ENCODE measurements at regions not wholly inside any gene's neighbourhood (a gene's known extent, or its start where the extent isn't known, plus 50 kb on each side); places are given as distances from the start of the nearest gene placed in this dataset.

DNA sequence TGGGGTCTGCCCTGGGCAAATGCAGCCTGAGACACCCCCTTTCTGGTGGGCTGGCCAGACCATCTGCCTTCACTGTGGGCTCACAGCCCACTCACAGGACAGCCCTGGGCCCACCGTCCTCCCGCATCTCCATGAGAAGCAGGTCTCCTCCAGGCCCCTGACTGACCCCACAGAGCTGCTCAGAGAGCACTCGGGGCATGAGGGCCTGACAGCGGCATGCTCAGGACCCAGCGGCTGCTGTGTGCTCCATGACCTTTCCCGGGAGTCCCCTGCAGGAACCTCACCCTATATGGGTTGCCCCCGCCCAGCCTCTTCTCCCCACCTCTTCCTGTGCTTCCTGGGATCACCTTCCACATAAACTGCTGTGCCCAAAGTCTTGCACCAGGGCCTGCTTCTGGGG lies 162.4 kb upstream of the CST7 start:
- Histone ChIP-seq H3K9me3 (replicated peaks in 1 of 11) (no peaks in the 10 kb centered on the region), H3K4me1 (peaks cover 57 to 100% (median 100%) of the 10 kb centered on the region in 10 experiments), H3K4me3 (peak overlapping the region in 1 of 10 experiments; percentile 17; a peak in 1 of 20 replicates), H3K9ac (peak overlapping the region in 4 of 11 experiments; percentile 13 to 55 (median 42); a peak in 6 of 22 replicates), H3K27ac (peak overlapping the region in 4 of 11 experiments; percentile 51 to 68 (median 56); a peak in 6 of 22 replicates), H4K20me1 (no peaks in the 10 kb centered on the region), H3K27me3 (peaks cover 0 to 15% (median 0%) of the 10 kb centered on the region in 11 experiments; a peak in 3 of 22 replicates), H3K36me3 (no peaks in the 10 kb centered on the region), H3K4me2 (peak overlapping the region; percentile 74 to 94 (median 84); a peak in 21 of 22 replicates)
- TF ChIP-seq Cebpa-rat (IDR thresholded peaks at IDR 0.05): no peak

DNA sequence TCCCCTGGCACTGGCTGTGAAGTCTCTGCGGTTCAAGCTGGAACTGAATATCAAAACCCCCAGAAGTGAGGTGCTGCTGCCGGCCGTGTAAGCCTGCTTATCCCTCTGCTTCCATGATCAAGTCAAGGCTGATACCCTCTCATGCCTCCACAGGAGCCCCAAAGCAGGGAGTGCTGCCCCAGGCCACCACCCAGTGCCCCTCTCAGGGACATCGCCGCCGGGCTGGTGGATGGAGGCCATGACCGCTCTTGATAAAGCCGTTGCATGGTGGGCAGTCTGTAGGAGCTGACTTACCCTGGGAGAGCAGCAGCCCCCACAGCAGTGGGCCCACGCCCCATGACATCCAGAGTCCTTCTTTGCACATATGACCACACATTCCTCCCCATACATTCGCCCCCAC lies 162.0 kb upstream of the CST7 start:
- no peaks in the 10 kb centered on the region for H3K36me3 ChIP-seq
- H3K4me2 ChIP-seq: peak overlapping the region; percentile 74 to 94 (median 84); a peak in 21 of 22 replicates
- H3K9ac ChIP-seq: peak overlapping the region in 2 of 11 experiments; percentile 54 to 55; a peak in 3 of 22 replicates
- H3K4me3 ChIP-seq: peak overlapping the region in 2 of 10 experiments; percentile 17 to 23; a peak in 2 of 20 replicates
- peak overlapping the region in 4 of 11 experiments; percentile 30 to 68 (median 52); a peak in 6 of 22 replicates for H3K27ac ChIP-seq
- no peaks in the 10 kb centered on the region for H4K20me1 ChIP-seq
- peaks cover 57 to 100% (median 99%) of the 10 kb centered on the region in 10 experiments for H3K4me1 ChIP-seq
- no peaks in the 10 kb centered on the region for H3K9me3 ChIP-seq (replicated peaks in 1 of 11)
- no peak for TF ChIP-seq Cebpa-rat (IDR thresholded peaks at IDR 0.05)
- peaks cover 0 to 15% (median 0%) of the 10 kb centered on the region in 11 experiments; a peak in 3 of 22 replicates for H3K27me3 ChIP-seq

DNA sequence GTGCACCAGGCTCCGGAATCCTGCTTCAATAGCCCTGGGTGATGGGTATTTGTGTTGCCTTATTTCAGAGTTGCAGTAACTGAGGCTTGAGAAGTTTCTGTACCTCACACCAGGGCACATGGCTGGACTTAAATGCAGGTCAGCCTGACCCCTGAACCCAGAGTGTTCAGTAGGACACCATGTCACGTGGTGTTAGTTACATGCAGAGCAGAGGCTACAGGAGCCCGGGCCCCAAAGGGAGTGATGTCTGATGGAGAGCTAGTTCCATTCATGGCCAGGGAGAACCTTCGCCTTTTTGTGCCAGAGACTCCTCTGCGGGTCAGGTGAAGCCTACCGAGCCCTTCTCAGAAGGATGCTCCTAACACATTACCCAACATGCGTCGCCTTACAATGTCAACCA lies 161.4 kb upstream of the CST7 start:
- no peak overlapping the region for H3K27ac ChIP-seq
- peak overlapping the region in 2 of 11 experiments; percentile 54 to 55; a peak in 1 of 22 replicates for H3K9ac ChIP-seq
- H3K36me3 ChIP-seq: no peaks in the 10 kb centered on the region
- no peak for TF ChIP-seq Cebpa-rat (IDR thresholded peaks at IDR 0.05)
- H3K4me3 ChIP-seq: peak overlapping the region in 2 of 10 experiments; percentile 17 to 23; a peak in 1 of 20 replicates
- peaks cover 57 to 100% (median 94%) of the 10 kb centered on the region in 10 experiments for H3K4me1 ChIP-seq
- peak overlapping the region in 10 of 11 experiments; percentile 74 to 94 (median 82); a peak in 20 of 22 replicates for H3K4me2 ChIP-seq
- no peaks in the 10 kb centered on the region for H3K9me3 ChIP-seq (replicated peaks in 1 of 11)
- H4K20me1 ChIP-seq: no peaks in the 10 kb centered on the region
- peaks cover 0 to 15% (median 0%) of the 10 kb centered on the region in 11 experiments; a peak in 3 of 22 replicates for H3K27me3 ChIP-seq

DNA sequence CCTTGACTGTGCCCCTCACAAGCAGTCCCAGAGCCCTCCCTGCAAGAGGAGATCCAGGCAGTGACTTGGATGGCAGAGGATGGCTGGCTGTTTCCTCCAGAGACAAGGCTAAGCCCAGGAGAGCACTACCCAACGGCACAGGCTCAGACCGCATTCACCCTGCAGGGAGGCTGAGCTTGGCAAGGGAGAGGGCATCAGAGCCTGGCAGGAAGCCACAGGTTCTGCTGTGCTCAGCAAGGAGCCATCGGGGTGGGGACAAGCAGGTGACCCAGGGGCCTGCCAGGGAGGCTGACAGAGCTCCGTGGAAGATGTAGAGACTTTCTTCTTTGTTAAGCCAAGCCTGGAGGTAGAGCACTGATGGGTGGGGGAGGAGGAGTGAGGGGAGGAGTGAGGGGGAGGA lies 159.2 kb upstream of the CST7 start:
- Histone ChIP-seq H3K36me3 (no peaks in the 10 kb centered on the region), H3K4me2 (peak overlapping the region; percentile 3 to 94 (median 81)), H3K27ac (no peak overlapping the region), H3K27me3 (peaks cover 0 to 15% (median 0%) of the 10 kb centered on the region in 11 experiments; a peak in 3 of 22 replicates), H3K4me3 (no peak overlapping the region), H3K9ac (no peak overlapping the region), H3K9me3 (replicated peaks in 1 of 11) (no peaks in the 10 kb centered on the region), H3K4me1 (peaks cover 42 to 79% (median 72%) of the 10 kb centered on the region in 10 experiments), H4K20me1 (no peaks in the 10 kb centered on the region)
- TF ChIP-seq Cebpa-rat (IDR thresholded peaks at IDR 0.05): no peak

DNA sequence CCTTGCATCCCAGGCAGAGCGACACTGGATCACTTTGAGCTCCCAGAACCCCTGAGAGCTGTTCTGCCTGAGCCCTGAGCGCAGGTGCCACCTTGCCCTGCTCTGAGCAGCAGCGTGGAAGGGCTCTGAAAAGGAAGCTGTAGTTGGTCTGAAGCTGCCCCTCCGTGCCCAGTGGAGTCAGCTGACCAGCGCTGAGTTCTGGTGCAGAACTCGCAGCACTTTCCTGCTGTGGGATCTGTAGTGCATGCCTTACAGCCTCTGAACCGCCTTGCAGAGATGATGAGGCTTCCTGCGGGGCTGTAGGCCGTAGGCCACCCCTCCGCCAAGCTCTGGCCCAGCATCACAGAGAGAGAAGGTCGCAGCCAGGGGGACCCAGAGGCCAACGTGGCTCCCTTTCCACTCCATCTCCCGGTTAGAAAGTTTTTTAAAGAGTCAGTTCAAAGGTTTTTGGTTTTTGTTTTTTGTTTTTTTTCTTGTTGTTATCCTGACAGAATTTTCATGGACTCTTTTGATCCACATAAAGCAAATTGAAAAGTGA lies 158.3 kb upstream of the CST7 start:
- no peaks in the 10 kb centered on the region for H4K20me1 ChIP-seq
- H3K9me3 ChIP-seq (replicated peaks in 1 of 11): no peaks in the 10 kb centered on the region
- no peak overlapping the region for H3K27ac ChIP-seq
- no peak overlapping the region for H3K9ac ChIP-seq
- H3K4me2 ChIP-seq: peak overlapping the region in 10 of 11 experiments; percentile 11 to 94 (median 82); a peak in 17 of 22 replicates
- H3K4me1 ChIP-seq: peaks cover 40 to 77% (median 69%) of the 10 kb centered on the region in 10 experiments
- no peak overlapping the region for H3K4me3 ChIP-seq
- H3K36me3 ChIP-seq: no peaks in the 10 kb centered on the region
- H3K27me3 ChIP-seq: peaks cover 0 to 15% (median 0%) of the 10 kb centered on the region in 11 experiments; a peak in 3 of 22 replicates
- no peak for TF ChIP-seq Cebpa-rat (IDR thresholded peaks at IDR 0.05)

DNA sequence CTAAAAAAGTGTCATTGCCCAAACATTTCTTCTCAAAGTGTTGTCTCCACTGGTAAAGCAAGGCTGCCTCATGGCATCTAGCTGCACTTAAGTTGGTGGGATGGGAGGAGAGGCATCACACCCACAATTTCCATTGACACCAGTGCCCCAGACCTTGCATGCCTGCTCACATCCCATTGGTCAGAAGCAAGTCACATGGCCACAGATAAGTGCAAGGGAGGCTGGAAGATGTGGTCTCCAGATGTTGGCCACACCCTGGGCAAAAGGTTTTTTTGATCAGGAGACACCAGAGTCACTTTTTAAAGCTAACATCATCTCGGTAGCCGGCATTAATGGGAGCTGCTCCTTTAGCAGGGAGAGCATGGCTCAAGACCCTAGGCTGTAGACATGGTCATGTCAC lies 157.1 kb upstream of the CST7 start:
- H3K27me3 ChIP-seq: peaks cover 0 to 9% (median 0%) of the 10 kb centered on the region in 11 experiments; a peak in 3 of 22 replicates
- H3K9me3 ChIP-seq (replicated peaks in 1 of 11): no peaks in the 10 kb centered on the region
- H3K4me1 ChIP-seq: peaks cover 29 to 66% (median 58%) of the 10 kb centered on the region in 10 experiments
- H3K9ac ChIP-seq: no peak overlapping the region
- no peaks in the 10 kb centered on the region for H4K20me1 ChIP-seq
- peak overlapping the region in 7 of 11 experiments; percentile 78 to 94 (median 86); a peak in 10 of 22 replicates for H3K4me2 ChIP-seq
- TF ChIP-seq Cebpa-rat (IDR thresholded peaks at IDR 0.05): no peak
- no peak overlapping the region for H3K4me3 ChIP-seq
- no peak overlapping the region for H3K27ac ChIP-seq
- H3K36me3 ChIP-seq: no peaks in the 10 kb centered on the region

DNA sequence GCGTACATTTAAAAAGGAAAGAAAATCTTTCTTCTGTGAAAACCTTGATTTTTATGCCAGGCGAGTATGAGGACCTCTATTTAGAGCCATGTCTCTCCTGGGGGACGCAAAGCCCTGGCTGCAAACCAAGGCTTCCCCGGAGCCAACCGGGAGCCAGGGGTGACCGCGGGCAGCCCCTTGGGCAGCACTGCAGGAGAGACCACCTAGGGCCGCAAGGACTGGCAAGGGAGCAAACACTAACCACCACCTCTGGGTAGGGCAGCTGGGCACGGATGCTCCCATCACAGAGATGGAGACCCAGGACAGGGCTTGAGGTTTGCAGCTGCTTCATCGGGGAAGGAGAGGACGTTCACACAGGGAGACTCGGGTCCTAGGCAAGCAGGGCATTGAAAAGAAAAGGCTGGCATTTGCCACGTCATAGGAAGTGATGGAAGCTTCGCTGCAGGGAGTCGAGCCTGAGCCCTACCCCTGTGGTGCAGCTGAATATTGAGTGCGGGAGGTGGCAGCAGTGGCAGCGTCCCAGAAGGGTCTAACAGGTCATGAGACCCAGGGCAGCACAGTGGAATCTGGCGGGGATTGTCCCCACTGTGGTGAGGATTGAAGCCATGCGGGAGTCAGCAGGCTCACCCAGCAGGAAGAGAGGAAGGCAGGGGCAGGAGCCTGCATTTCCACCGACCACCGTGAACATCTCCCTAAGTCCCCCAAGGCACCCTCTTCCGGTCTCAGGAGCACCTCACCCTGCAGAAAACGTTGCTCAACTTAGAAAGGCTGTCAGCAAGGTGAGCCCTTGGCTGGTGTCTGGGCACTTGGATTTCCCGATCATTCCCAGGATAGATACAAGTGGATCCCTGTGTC lies 156.2 kb upstream of the CST7 start:
- H3K4me2 ChIP-seq: 0 out of 22 replicates have a peak overlapping the region, but pooled peaks of 1 of the 11 experiments have one; percentile 89
- H3K9ac ChIP-seq: no peak overlapping the region
- peaks cover 27 to 57% (median 49%) of the 10 kb centered on the region in 10 experiments for H3K4me1 ChIP-seq
- H3K9me3 ChIP-seq (replicated peaks in 1 of 11): no peaks in the 10 kb centered on the region
- H3K36me3 ChIP-seq: no peaks in the 10 kb centered on the region
- H4K20me1 ChIP-seq: no peaks in the 10 kb centered on the region
- H3K4me3 ChIP-seq: no peak overlapping the region
- no peaks in the 10 kb centered on the region for H3K27me3 ChIP-seq
- TF ChIP-seq Cebpa-rat (IDR thresholded peaks at IDR 0.05): no peak
- no peak overlapping the region for H3K27ac ChIP-seq

DNA sequence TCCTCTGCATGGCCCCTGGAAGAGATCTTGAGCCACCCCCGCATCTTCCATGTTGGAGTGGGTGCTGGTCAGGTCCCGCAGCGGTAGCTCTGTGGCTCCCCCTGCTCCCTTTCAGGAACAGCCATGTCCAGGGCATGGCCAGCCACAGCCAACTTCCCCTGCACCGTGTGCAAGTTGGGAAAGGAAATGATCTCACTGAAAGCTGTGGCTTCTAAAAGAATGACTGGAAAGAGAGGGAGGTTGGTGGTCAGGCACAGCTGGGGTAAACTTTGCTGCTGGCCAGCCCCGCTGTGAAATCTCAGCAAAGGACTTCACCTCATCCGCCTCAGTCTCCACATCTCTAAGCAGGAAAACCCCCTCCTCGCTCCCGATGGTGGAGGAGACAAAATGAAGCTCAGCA lies 153.6 kb upstream of the CST7 start:
- Histone ChIP-seq H3K9ac (no peak overlapping the region), H3K27me3 (no peaks in the 10 kb centered on the region), H3K4me1 (peaks cover 12 to 31% (median 23%) of the 10 kb centered on the region in 10 experiments; a peak in 19 of 20 replicates), H3K4me2 (peak overlapping the region; percentile 32 to 50 (median 39); a peak in 19 of 22 replicates), H3K9me3 (replicated peaks in 1 of 11) (no peaks in the 10 kb centered on the region), H3K36me3 (no peaks in the 10 kb centered on the region), H3K27ac (no peak overlapping the region), H4K20me1 (no peaks in the 10 kb centered on the region), H3K4me3 (no peak overlapping the region)
- TF ChIP-seq Cebpa-rat (IDR thresholded peaks at IDR 0.05): no peak

DNA sequence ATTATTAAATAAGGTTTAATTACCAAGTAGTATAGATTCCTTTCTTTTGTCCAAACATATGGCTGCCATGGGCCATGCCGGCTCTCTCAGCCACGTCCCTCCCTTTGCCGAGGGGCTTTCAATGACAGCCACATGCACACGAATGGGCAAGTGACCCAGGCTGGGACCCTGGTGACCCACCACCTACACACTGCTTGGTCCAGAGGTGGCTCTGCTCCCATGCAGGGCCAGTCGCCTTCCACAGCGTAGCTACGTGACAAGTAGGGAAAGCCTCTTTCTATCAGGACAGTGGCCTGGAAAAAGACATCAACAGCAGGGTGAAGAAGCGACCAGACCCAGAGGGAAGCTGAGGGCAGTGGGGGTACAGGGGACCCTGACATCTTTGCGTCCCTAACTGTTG lies 152.8 kb upstream of the CST7 start:
- Histone ChIP-seq H3K9me3 (replicated peaks in 1 of 11) (no peaks in the 10 kb centered on the region), H3K4me3 (no peak overlapping the region), H3K4me1 (peaks cover 7 to 23% (median 15%) of the 10 kb centered on the region in 10 experiments; a peak in 19 of 20 replicates), H3K27me3 (no peaks in the 10 kb centered on the region), H3K27ac (no peak overlapping the region), H3K9ac (no peak overlapping the region), H3K4me2 (no peak overlapping the region), H3K36me3 (no peaks in the 10 kb centered on the region), H4K20me1 (no peaks in the 10 kb centered on the region)
- TF ChIP-seq Cebpa-rat (IDR thresholded peaks at IDR 0.05): no peak

All from BLaER1 treated with 17β-estradiol and CSF1 and Interleukin-3, amounts not matched to agents 10 nM and 100 nM (cell line).